ENCODE measurements at regions not wholly inside any gene's neighbourhood (a gene's known extent, or its start where the extent isn't known, plus 50 kb on each side); places are given as distances from the start of the nearest gene placed in this dataset.

DNA sequence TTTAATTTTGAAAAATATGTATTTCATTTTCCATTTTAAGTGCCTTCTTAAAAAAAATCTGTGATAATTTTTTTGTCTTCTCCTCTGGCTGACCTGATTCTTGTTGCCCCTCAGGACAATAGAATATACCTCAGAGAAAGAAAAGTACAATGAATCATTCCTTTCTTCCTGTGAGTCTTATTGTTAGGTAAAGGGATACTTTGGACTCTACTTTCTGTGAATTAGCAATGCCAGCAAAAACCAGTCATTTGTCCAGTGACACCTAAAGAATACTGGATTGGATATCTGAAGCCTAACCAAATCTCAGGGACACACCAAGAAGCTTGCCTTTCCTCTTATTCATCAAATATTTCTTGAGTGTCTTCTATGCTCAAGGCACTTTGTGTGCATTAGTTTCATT, 102.1 kb downstream of the AREG start:
- TF ChIP-seq, protein P1, sequence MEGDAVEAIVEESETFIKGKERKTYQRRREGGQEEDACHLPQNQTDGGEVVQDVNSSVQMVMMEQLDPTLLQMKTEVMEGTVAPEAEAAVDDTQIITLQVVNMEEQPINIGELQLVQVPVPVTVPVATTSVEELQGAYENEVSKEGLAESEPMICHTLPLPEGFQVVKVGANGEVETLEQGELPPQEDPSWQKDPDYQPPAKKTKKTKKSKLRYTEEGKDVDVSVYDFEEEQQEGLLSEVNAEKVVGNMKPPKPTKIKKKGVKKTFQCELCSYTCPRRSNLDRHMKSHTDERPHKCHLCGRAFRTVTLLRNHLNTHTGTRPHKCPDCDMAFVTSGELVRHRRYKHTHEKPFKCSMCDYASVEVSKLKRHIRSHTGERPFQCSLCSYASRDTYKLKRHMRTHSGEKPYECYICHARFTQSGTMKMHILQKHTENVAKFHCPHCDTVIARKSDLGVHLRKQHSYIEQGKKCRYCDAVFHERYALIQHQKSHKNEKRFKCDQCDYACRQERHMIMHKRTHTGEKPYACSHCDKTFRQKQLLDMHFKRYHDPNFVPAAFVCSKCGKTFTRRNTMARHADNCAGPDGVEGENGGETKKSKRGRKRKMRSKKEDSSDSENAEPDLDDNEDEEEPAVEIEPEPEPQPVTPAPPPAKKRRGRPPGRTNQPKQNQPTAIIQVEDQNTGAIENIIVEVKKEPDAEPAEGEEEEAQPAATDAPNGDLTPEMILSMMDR (IDR thresholded peaks at IDR 0.05) = no peak
- no peak for TF ChIP-seq POLR2A (IDR thresholded peaks at IDR 0.05)

Measured in breast epithelium (tissue), 3 donors.